NCI-H187 treated with DMSO at 0.1 percent for 48 hours (cell line): ENCODE measurements at regions not wholly inside any gene's neighbourhood (a gene's known extent, or its start where the extent isn't known, plus 50 kb on each side); places are given as distances from the start of the nearest gene placed in this dataset.

ENCODE experiments used
- DNase-seq: peaks from one replicate; lab custom pipeline; 2025; lab: John Stamatoyannopoulos, UW

- DNase-seq = no peak
Observed at GRCh38 chr1:202067188-202067974, 55.3 kb upstream of the GPR37L1 start.

DNA sequence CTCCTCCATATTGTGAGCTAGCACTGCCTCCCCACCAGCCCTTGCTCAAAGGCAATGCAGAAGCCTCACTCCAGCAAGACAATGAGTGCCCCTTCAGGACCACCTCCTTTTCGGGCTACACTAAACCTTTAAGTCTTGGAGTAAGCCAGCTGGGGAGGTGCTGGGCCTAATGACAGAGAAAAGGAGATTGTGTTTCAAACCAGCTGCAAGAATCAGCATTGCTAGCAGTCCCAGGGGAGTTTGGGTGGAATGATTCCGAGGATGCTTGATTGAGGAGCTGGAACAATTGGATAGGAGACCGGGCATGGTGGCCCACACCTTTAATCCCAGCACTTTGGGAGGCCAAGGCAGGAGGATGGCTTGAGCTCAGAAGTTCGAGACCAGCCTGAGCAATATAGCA, 54.1 kb upstream of the GPR37L1 start:
- no peak for DNase-seq

DNA sequence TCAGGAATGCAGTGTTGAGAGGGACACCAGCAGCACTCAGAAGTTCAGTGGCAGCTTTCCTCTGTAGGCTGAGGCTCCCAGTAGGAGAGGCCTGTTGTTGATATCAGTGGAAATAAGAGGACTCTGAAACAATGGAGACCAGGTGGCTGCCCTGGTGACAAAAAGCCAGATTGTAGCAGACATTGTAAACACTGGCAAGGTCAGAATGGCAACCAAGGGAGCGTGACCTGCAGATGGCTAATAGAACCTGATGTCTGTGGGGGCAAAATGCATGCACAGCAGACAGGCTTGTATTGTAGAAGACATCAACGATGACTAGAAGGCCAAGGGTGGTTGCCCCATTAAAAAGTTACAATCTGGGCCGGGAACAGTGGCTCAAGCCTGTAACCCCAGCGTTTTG, 53.1 kb upstream of the GPR37L1 start:
- DNase-seq = peak; percentile 74

GRCh38 chr1:202072211-202072765, 50.4 kb upstream of the GPR37L1 start:
- DNase-seq = no peak
